ENCODE measurements at regions not wholly inside any gene's neighbourhood (a gene's known extent, or its start where the extent isn't known, plus 50 kb on each side); places are given as distances from the start of the nearest gene placed in this dataset.

DNA sequence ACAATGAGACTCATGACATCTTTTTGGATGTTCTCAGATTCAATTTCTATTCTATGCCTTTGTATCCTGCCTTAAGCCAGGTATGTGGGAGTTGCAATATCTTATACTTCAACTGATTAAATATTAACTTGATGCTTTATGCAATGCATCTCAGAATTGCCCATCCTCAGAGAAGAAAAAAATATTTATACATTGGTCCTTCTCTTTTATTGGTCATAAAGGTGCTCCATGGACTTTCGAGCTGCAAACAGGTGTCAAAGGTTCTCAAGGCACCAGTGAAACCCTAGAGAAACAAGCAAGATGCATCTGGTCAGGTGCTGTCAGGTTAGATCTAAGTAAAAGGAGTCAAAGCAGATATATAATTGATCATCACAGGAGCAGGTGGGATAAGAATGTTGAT is 690.5 kb downstream of the PLCL1 start:
- Histone ChIP-seq H3K27me3 (ENCODE audit: insufficient read depth, low read depth, severe bottlenecking) (no peaks in the 10 kb centered on the region), H3K9me3 (ENCODE audit: severe bottlenecking) (no peaks in the 10 kb centered on the region), H3K4me3 (ENCODE audit: low read depth, low read length) (no peak overlapping the region), H3K36me3 (no peaks in the 10 kb centered on the region), H3K27ac (no peak overlapping the region)
- no peak for DNase-seq
- TF ChIP-seq, protein P1, sequence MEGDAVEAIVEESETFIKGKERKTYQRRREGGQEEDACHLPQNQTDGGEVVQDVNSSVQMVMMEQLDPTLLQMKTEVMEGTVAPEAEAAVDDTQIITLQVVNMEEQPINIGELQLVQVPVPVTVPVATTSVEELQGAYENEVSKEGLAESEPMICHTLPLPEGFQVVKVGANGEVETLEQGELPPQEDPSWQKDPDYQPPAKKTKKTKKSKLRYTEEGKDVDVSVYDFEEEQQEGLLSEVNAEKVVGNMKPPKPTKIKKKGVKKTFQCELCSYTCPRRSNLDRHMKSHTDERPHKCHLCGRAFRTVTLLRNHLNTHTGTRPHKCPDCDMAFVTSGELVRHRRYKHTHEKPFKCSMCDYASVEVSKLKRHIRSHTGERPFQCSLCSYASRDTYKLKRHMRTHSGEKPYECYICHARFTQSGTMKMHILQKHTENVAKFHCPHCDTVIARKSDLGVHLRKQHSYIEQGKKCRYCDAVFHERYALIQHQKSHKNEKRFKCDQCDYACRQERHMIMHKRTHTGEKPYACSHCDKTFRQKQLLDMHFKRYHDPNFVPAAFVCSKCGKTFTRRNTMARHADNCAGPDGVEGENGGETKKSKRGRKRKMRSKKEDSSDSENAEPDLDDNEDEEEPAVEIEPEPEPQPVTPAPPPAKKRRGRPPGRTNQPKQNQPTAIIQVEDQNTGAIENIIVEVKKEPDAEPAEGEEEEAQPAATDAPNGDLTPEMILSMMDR (IDR thresholded peaks at IDR 0.05; ENCODE audit: low read depth, low read length): no peak

- Histone ChIP-seq H3K27me3 (ENCODE audit: insufficient read depth, low read depth, severe bottlenecking) (no peaks in the 10 kb centered on the region), H3K4me3 (ENCODE audit: low read depth, low read length) (no peak overlapping the region), H3K9me3 (ENCODE audit: severe bottlenecking) (no peaks in the 10 kb centered on the region), H3K27ac (no peak overlapping the region), H3K36me3 (no peaks in the 10 kb centered on the region)
- no peak for DNase-seq
- TF ChIP-seq, protein P1 (IDR thresholded peaks at IDR 0.05; ENCODE audit: low read depth, low read length): no peak
These were observed 686.4 kb downstream of the PLCL1 start for GRCh38 chr2:198490748-198491147.

GRCh38 chr2:198488964-198489363 is 684.6 kb downstream of the PLCL1 start:
- Histone ChIP-seq H3K4me3 (ENCODE audit: low read depth, low read length) (no peak overlapping the region), H3K36me3 (no peaks in the 10 kb centered on the region), H3K27ac (no peak overlapping the region), H3K9me3 (ENCODE audit: severe bottlenecking) (no peaks in the 10 kb centered on the region), H3K27me3 (ENCODE audit: insufficient read depth, low read depth, severe bottlenecking) (no peaks in the 10 kb centered on the region)
- TF ChIP-seq, protein P1 (IDR thresholded peaks at IDR 0.05; ENCODE audit: low read depth, low read length): no peak
- no peak for DNase-seq

- DNase-seq: no peak
These were observed 678.7 kb downstream of the PLCL1 start for GRCh38 chr2:198483051-198483450.

GRCh38 chr2:198479065-198479464 is 674.7 kb downstream of the PLCL1 start:
- no peaks in the 10 kb centered on the region for H3K9me3 ChIP-seq (ENCODE audit: severe bottlenecking)
- no peaks in the 10 kb centered on the region for H3K36me3 ChIP-seq
- no peak for DNase-seq
- no peak overlapping the region for H3K4me3 ChIP-seq (ENCODE audit: low read depth, low read length)
- no peaks in the 10 kb centered on the region for H3K27me3 ChIP-seq (ENCODE audit: insufficient read depth, low read depth, severe bottlenecking)
- TF ChIP-seq, protein P1 (IDR thresholded peaks at IDR 0.05; ENCODE audit: low read depth, low read length): no peak
- H3K27ac ChIP-seq: no peak overlapping the region

More at GRCh38 chr2:198483051-198483450, 678.7 kb downstream of the PLCL1 start:
- TF ChIP-seq, protein P1 (IDR thresholded peaks at IDR 0.05; ENCODE audit: low read depth, low read length): no peak
- Histone ChIP-seq H3K36me3 (no peaks in the 10 kb centered on the region), H3K4me3 (ENCODE audit: low read depth, low read length) (no peak overlapping the region), H3K27me3 (ENCODE audit: insufficient read depth, low read depth, severe bottlenecking) (no peaks in the 10 kb centered on the region), H3K9me3 (ENCODE audit: severe bottlenecking) (no peaks in the 10 kb centered on the region), H3K27ac (no peak overlapping the region)

DNA sequence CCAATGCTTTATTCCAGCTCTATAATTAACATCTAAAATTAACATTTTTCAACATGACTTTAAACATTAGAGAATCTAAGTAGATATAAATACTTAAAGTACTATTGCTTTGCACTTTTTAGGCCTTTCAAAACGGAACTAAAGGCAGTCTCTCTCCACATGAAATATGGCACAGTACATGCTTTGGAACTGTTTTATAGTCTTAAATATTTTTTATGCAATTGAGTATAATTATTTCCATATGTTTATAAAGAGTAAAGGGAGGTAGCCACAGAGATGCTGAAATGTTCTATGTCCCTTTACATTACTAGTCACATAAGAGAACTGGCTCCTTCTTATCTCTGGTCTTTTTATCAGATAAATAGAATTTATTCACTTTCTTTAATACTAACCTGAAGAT is 674.0 kb downstream of the PLCL1 start:
- H3K9me3 ChIP-seq (ENCODE audit: severe bottlenecking): no peaks in the 10 kb centered on the region
- no peak overlapping the region for H3K4me3 ChIP-seq (ENCODE audit: low read depth, low read length)
- TF ChIP-seq, protein P1 (IDR thresholded peaks at IDR 0.05; ENCODE audit: low read depth, low read length): no peak
- no peak overlapping the region for H3K27ac ChIP-seq
- no peaks in the 10 kb centered on the region for H3K36me3 ChIP-seq
- DNase-seq: no peak
- no peaks in the 10 kb centered on the region for H3K27me3 ChIP-seq (ENCODE audit: insufficient read depth, low read depth, severe bottlenecking)
